IMR-90 (cell line): ENCODE measurements at regions not wholly inside any gene's neighbourhood (a gene's known extent, or its start where the extent isn't known, plus 50 kb on each side); places are given as distances from the start of the nearest gene placed in this dataset.

Source experiments
- ATAC-seq: fragments of 200-7000 bp; cut with Tn5 transposase; 2 replicates; pipeline ENCODE4 v1.9.1; 2020; ENCODE audit warnings: low read depth, mild to moderate bottlenecking, moderate library complexity
- BruUV-seq: library from RNA; stranded (reverse); fragments of 400-500 nt; replicated peaks from 2 replicates; lab custom pipeline; 2021; lab: Mats Ljungman, UMichigan
- CTCF ChIA-PET: fragments of 300-600 bp; formaldehyde crosslinking; extraction: SDS; loops from one replicate; lab custom pipeline; 2021; ENCODE audit warnings: antibody characterized with exemption; lab: Yijun Ruan, JAX
- POLR2A ChIA-PET: fragments of 300-600 bp; sonication (Branson Sonifier 250); formaldehyde crosslinking; loops from one replicate; lab custom pipeline; 2022; ENCODE audit warnings: antibody characterized with exemption; ENCODE audit not compliant: unreplicated experiment; lab: Charles Lee
- DNase-seq: peaks from one replicate; pipeline ENCODE4 v3.0.0; 2013
- H2AFZ ChIP-seq: replicated peaks from 2 replicates; pipeline ENCODE3; 2013; ENCODE audit warnings: low read length, mild to moderate bottlenecking; ENCODE audit not compliant: poor library complexity
- H2AK5ac ChIP-seq: 2 replicates; pipeline ENCODE4 v1.6.1; 2013; ENCODE audit warnings: low read depth, low read length, inconsistent platforms
- H2AK9ac ChIP-seq: replicated peaks from 2 replicates; pipeline ENCODE3; 2013; ENCODE audit warnings: mild to moderate bottlenecking, low read depth, low read length, moderate library complexity; ENCODE audit not compliant: poor library complexity
- H2BK120ac ChIP-seq: 2 replicates; pipeline ENCODE4 v1.6.1; 2013; ENCODE audit warnings: low read depth, low read length, inconsistent platforms
- H2BK15ac ChIP-seq: 3 replicates; pipeline ENCODE4 v1.6.1; 2013; ENCODE audit warnings: low read depth, low read length, inconsistent platforms
- H2BK20ac ChIP-seq: 2 replicates; pipeline ENCODE4 v1.6.1; 2013; ENCODE audit warnings: low read depth, mild to moderate bottlenecking, inconsistent platforms, low read length, moderate library complexity
- H2BK5ac ChIP-seq: 2 replicates; pipeline ENCODE4 v1.6.1; 2013; ENCODE audit warnings: mild to moderate bottlenecking, low read depth, low read length, inconsistent platforms; ENCODE audit not compliant: poor library complexity, severe bottlenecking
- H3K14ac ChIP-seq: replicated peaks from 2 replicates; pipeline ENCODE4 v1.6.1; 2013; ENCODE audit warnings: low read depth, low read length, inconsistent platforms
- H3K18ac ChIP-seq: 2 replicates; pipeline ENCODE4 v1.6.1; 2013; ENCODE audit warnings: low read depth, low read length, control low read depth
- H3K23ac ChIP-seq: 2 replicates; pipeline ENCODE4 v1.6.1; 2013; ENCODE audit warnings: low read depth, low read length, inconsistent platforms
- H3K27ac ChIP-seq: 2 replicates; pipeline ENCODE4 v1.5.1; 2013; ENCODE audit warnings: mild to moderate bottlenecking, control low read depth, low read length; ENCODE audit not compliant: insufficient read depth
- H3K27me3 ChIP-seq: 2 replicates; pipeline ENCODE4 v1.6.1; 2013; ENCODE audit warnings: low read length; ENCODE audit not compliant: control insufficient read depth, insufficient read depth
- H3K36me3 ChIP-seq: 2 replicates; pipeline ENCODE4 v1.6.1; 2013; ENCODE audit warnings: low read length, mixed read lengths; ENCODE audit not compliant: control insufficient read depth, insufficient read depth
- H3K4ac ChIP-seq: 2 replicates; pipeline ENCODE4 v1.6.1; 2013; ENCODE audit warnings: low read depth, low read length, inconsistent platforms
- H3K4me1 ChIP-seq: 2 replicates; pipeline ENCODE4 v1.6.1; 2013; ENCODE audit warnings: low read length, mixed read lengths; ENCODE audit not compliant: control insufficient read depth, insufficient read depth
- H3K4me2 ChIP-seq: 2 replicates; pipeline ENCODE4 v1.6.1; 2013; ENCODE audit warnings: low read depth, mild to moderate bottlenecking, control low read depth, low read length, moderate library complexity
- H3K4me3 ChIP-seq: 2 replicates; pipeline ENCODE4 v1.5.1; 2013; ENCODE audit warnings: low read depth, mild to moderate bottlenecking, control low read depth, low read length, moderate library complexity; ENCODE audit not compliant: insufficient read depth
- H3K56ac ChIP-seq: 2 replicates; pipeline ENCODE4 v1.6.1; 2013; ENCODE audit warnings: low read length, inconsistent platforms; ENCODE audit not compliant: insufficient read depth; ENCODE audit errors: extremely low read depth
- H3K79me1 ChIP-seq, 2 experiments: 2 replicates each; pipeline ENCODE4 v1.6.1; 2013; ENCODE audit warnings: low read length in 2 of 2, inconsistent platforms in 1 of 2, low read depth in 1 of 2
- H3K9ac ChIP-seq: 2 replicates; pipeline ENCODE4 v1.6.1; 2013; ENCODE audit warnings: low read depth, low read length, control low read depth
- H3K9me1 ChIP-seq: 2 replicates; pipeline ENCODE4 v1.6.1; 2013; ENCODE audit warnings: low read length, inconsistent platforms; ENCODE audit not compliant: insufficient read depth
- H3K9me3 ChIP-seq: 2 replicates; pipeline ENCODE4 v1.6.1; 2013; ENCODE audit warnings: low read length; ENCODE audit not compliant: control insufficient read depth, insufficient read depth
- H4K20me1 ChIP-seq: 2 replicates; pipeline ENCODE4 v1.6.1; 2013; ENCODE audit warnings: low read length, inconsistent platforms; ENCODE audit not compliant: insufficient read depth
- H4K5ac ChIP-seq: 2 replicates; pipeline ENCODE4 v1.6.1; 2013; ENCODE audit warnings: mild to moderate bottlenecking, low read depth, low read length, control low read depth
- H4K8ac ChIP-seq, 2 experiments: 2 replicates each; pipeline ENCODE4 v1.6.1; 2013; ENCODE audit warnings: low read depth in 2 of 2, low read length in 2 of 2, control low read depth in 1 of 2, inconsistent platforms in 1 of 2
- H4K91ac ChIP-seq: 2 replicates; pipeline ENCODE4 v1.6.1; 2013; ENCODE audit warnings: low read depth, low read length, inconsistent platforms; ENCODE audit not compliant: insufficient read depth
- BHLHE40 ChIP-seq: fragments of 150-350 bp; IDR thresholded peaks from 2 replicates; pipeline ENCODE4 v1.6.1; 2016; ENCODE audit warnings: mild to moderate bottlenecking, low read depth, low read length
- CEBPB ChIP-seq: IDR thresholded peaks from 2 replicates; pipeline ENCODE4 v1.6.1; 2012; ENCODE audit warnings: low read depth, low read length, improper control_type of control experiment
- CHD1 ChIP-seq: IDR thresholded peaks from 2 replicates; pipeline ENCODE4 v1.6.1; 2012; ENCODE audit warnings: low read depth, low read length, improper control_type of control experiment
- CTCF ChIP-seq: conservative IDR thresholded peaks from 2 replicates; pipeline ENCODE4 v1.5.1; 2012; ENCODE audit warnings: mild to moderate bottlenecking, low read depth, low read length, improper control_type of control experiment
- FOS ChIP-seq: fragments of 150-350 bp; IDR thresholded peaks from 2 replicates; pipeline ENCODE4 v1.6.1; 2016; ENCODE audit warnings: low read depth, low read length
- MAFK ChIP-seq: IDR thresholded peaks from 2 replicates; pipeline ENCODE4 v1.6.1; 2012; ENCODE audit warnings: low read depth, low read length, improper control_type of control experiment
- MAZ ChIP-seq: IDR thresholded peaks from 2 replicates; pipeline ENCODE4 v1.6.1; 2012; ENCODE audit warnings: low read depth, mild to moderate bottlenecking, low read length, improper control_type of control experiment, moderate library complexity, borderline replicate concordance
- MXI1 ChIP-seq: IDR thresholded peaks from 2 replicates; pipeline ENCODE4 v1.6.1; 2012; ENCODE audit warnings: low read depth, mild to moderate bottlenecking, low read length, moderate library complexity, borderline replicate concordance
- POLR2A ChIP-seq: IDR thresholded peaks from 2 replicates; pipeline ENCODE4 v1.6.1; 2012; ENCODE audit warnings: mild to moderate bottlenecking, low read depth, low read length
- RAD21 ChIP-seq: IDR thresholded peaks from 2 replicates; pipeline ENCODE4 v1.6.1; 2012; ENCODE audit warnings: low read length, improper control_type of control experiment
- RCOR1 ChIP-seq: IDR thresholded peaks from 2 replicates; pipeline ENCODE4 v1.6.1; 2012; ENCODE audit warnings: mild to moderate bottlenecking, low read length, improper control_type of control experiment; ENCODE audit not compliant: insufficient replicate concordance
- RFX5 ChIP-seq: IDR thresholded peaks from 2 replicates; pipeline ENCODE4 v1.8.0; 2012; ENCODE audit warnings: low read depth, mild to moderate bottlenecking, low read length, moderate library complexity
- SMC3 ChIP-seq: fragments of 150-350 bp; IDR thresholded peaks from 2 replicates; pipeline ENCODE4 v1.6.1; 2016; ENCODE audit warnings: low read depth, mild to moderate bottlenecking, antibody characterized with exemption, low read length, moderate library complexity
- WGBS, 2 experiments: methylation state at CpG; one replicate each; pipeline versions ENCODE4 v1.1.5 to v1.1.7; 2013; ENCODE audit warnings: missing lambda C conversion rate in 2 of 2; ENCODE audit not compliant: insufficient read length in 1 of 2; ENCODE audit errors: extremely low coverage in 2 of 2; 5-methylcytosine and 5-hydroxymethylcytosine counted together
- dilution Hi-C: fragments of 300-500 bp; cut with HindIII; formaldehyde crosslinking; loops from one replicate; pipeline ENCODE4 v1.14.3; 2018; ENCODE audit warnings: low sequenced_read_pairs; ENCODE audit not compliant: unreplicated experiment
- in situ Hi-C: fragments of 300-500 bp; cut with MboI; formaldehyde crosslinking; loops from 3 replicates; pipeline ENCODE4 v1.14.3; 2019; ENCODE audit warnings: low sequenced_read_pairs, inconsistent platforms, mixed read lengths
- intact Hi-C: fragments of 100-400 bp; cut with micrococcal nuclease; formaldehyde crosslinking; loops from 2 replicates; pipeline ENCODE4 v1.10.0; 2022

GRCh38 chr1:224564454-224565084, 51.5 kb upstream of the CNIH3 start:
- H3K27ac ChIP-seq, result peak overlapping the region; percentile 55
- H4K5ac ChIP-seq, result 0 out of 2 replicates have a peak overlapping the region, but pooled peaks have one; percentile 2
- peak overlapping the region; percentile 59 for H2AFZ ChIP-seq
- ATAC-seq (peak; percentile 2; the same call in 1 of the 2 replicates), DNase-seq (no peak)
- peak overlapping the region; percentile 40 for H3K18ac ChIP-seq
- TF ChIP-seq MAZ (no peak), MAFK (no peak), SMC3 (no peak), CHD1 (no peak), CTCF (no peak), MXI1 (no peak), RCOR1 (no peak), BHLHE40 (no peak), RAD21 (no peak), RFX5 (no peak), POLR2A (no peak), FOS (no peak), CEBPB (no peak)
- BruUV-seq, result no TSS peak
- peak overlapping the region; percentile 25 for H2AK9ac ChIP-seq
- intact Hi-C loops, result no loop called here
- H3K4ac ChIP-seq, result peak overlapping the region; percentile 89
- peak overlapping the region; percentile 96 for H2AK5ac ChIP-seq
- H3K27me3 ChIP-seq, result no peaks in the 10 kb centered on the region
- peak overlapping the region; percentile 62 for H2BK5ac ChIP-seq
- peak overlapping the region; percentile 85 for H3K23ac ChIP-seq
- H3K9me1 ChIP-seq, result peaks cover 15% of the 10 kb centered on the region
- WGBS, 2 experiments, result 60% methylated on average over 1 of the region's 3 CpGs; no CpG with 5 or more reads in 1 of the 2 experiments
- H2BK20ac ChIP-seq, result peak overlapping the region; percentile 93
- in situ Hi-C loops, result no loop called here
- no peak overlapping the region for H3K4me3 ChIP-seq
- H3K9ac ChIP-seq, result peak overlapping the region; percentile 5; the same call in 1 of the 2 replicates
- peak overlapping the region; percentile 2 to 49; a peak in 1 of 4 replicates for H4K8ac ChIP-seq
- H3K4me2 ChIP-seq, result peak overlapping the region; percentile 9; the same call in 1 of the 2 replicates
- CTCF ChIA-PET, result interaction anchor here (0.6 kb wide), 1 partner anchor 26 kb away, joined by 3 read pairs; no protein-coding TSS in a partner anchor
- peak overlapping the region; percentile 72 for H3K14ac ChIP-seq
- H3K36me3 ChIP-seq, result no peaks in the 10 kb centered on the region
- H4K20me1 ChIP-seq, result no peaks in the 10 kb centered on the region; the same call in 1 of the 2 replicates
- H2BK120ac ChIP-seq, result peak overlapping the region; percentile 80
- peak overlapping the region; percentile 94; the same call in 2 of the 3 replicates for H2BK15ac ChIP-seq
- H3K79me1 ChIP-seq, result 0 out of 4 replicates have a peak, but pooled peaks cover 0 to 5% of the 10 kb centered on the region in 2 experiments
- H3K4me1 ChIP-seq, result peaks cover 14% of the 10 kb centered on the region
- 0 out of 2 replicates have a peak, but pooled peaks cover 1% of the 10 kb centered on the region for H3K9me3 ChIP-seq
- peak overlapping the region; percentile 30; the same call in 1 of the 2 replicates for H3K56ac ChIP-seq
- POLR2A ChIA-PET, result no interaction called here
- dilution Hi-C loops, result no loop called here
- peak overlapping the region; percentile 56 for H4K91ac ChIP-seq
